DND-41 (cell line): ENCODE measurements at regions not wholly inside any gene's neighbourhood (a gene's known extent, or its start where the extent isn't known, plus 50 kb on each side); places are given as distances from the start of the nearest gene placed in this dataset.

Experiments
- ATAC-seq: fragments of 200-7000 bp; cut with Tn5 transposase; 3 replicates; pipeline ENCODE4 v1.9.1; 2021; ENCODE audit warnings: low read depth; ENCODE audit not compliant: insufficient read depth
- DNase-seq: peaks from one replicate; pipeline ENCODE4 v3.0.0-alpha.2; 2020
- H2AFZ ChIP-seq: 2 replicates; pipeline ENCODE4 v1.6.0; 2012; ENCODE audit warnings: low read depth, low read length
- H3K27ac ChIP-seq: 2 replicates; pipeline ENCODE4 v1.5.1; 2012; ENCODE audit warnings: low read length, inconsistent platforms
- H3K27me3 ChIP-seq: fragments of 200-600 bp; sonication (generic); 2 replicates; pipeline ENCODE4 v1.6.0; 2012; ENCODE audit warnings: low read length, mild to moderate bottlenecking, inconsistent platforms; ENCODE audit not compliant: insufficient read depth, poor library complexity
- H3K36me3 ChIP-seq: 2 replicates; pipeline ENCODE4 v1.5.1; 2012; ENCODE audit warnings: low read length, inconsistent platforms; ENCODE audit not compliant: insufficient read depth
- H3K4me1 ChIP-seq: 2 replicates; pipeline ENCODE4 v1.5.1; 2012; ENCODE audit warnings: mild to moderate bottlenecking, low read length; ENCODE audit not compliant: insufficient read depth
- H3K4me2 ChIP-seq: 2 replicates; pipeline ENCODE4 v1.6.0; 2012; ENCODE audit warnings: mild to moderate bottlenecking, moderate library complexity, low read length, inconsistent platforms; ENCODE audit not compliant: insufficient read depth
- H3K4me3 ChIP-seq, 2 experiments: fragments of 200-600 bp in 1 of 2; shearing (Covaris generic) in 1 of 2; 2 replicates each; pipeline ENCODE4 v1.5.1; 2012 to 2016; ENCODE audit warnings: inconsistent platforms in 2 of 2, low read length in 2 of 2, mild to moderate bottlenecking in 2 of 2, low read depth in 1 of 2, moderate library complexity in 1 of 2
- H3K79me2 ChIP-seq: 2 replicates; pipeline ENCODE4 v1.6.0; 2012; ENCODE audit warnings: low read length, inconsistent platforms; ENCODE audit not compliant: insufficient read depth
- H3K9ac ChIP-seq: 2 replicates; pipeline ENCODE4 v1.6.0; 2012; ENCODE audit warnings: low read depth, mild to moderate bottlenecking, inconsistent platforms, low read length, moderate library complexity
- H3K9me3 ChIP-seq: 2 replicates; pipeline ENCODE4 v1.5.1; 2012; ENCODE audit warnings: low read length, moderate library complexity, mild to moderate bottlenecking, inconsistent platforms; ENCODE audit not compliant: insufficient read depth, severe bottlenecking
- H4K20me1 ChIP-seq: 2 replicates; pipeline ENCODE4 v1.6.0; 2012; ENCODE audit warnings: low read length; ENCODE audit not compliant: insufficient read depth
- EZH2 ChIP-seq: IDR thresholded peaks from 3 replicates; pipeline ENCODE4 v1.6.1; 2012; ENCODE audit warnings: borderline replicate concordance, low read depth, mild to moderate bottlenecking, moderate library complexity, low read length, inconsistent platforms; ENCODE audit not compliant: severe bottlenecking
- TF ChIP-seq, protein P1 (sequence below): IDR thresholded peaks from 2 replicates; pipeline ENCODE4 v1.5.1; 2012; ENCODE audit warnings: borderline replicate concordance, low read length, moderate library complexity, mild to moderate bottlenecking; ENCODE audit not compliant: poor library complexity, severe bottlenecking; ENCODE audit errors: extremely low read depth

- H3K27ac ChIP-seq: no peak overlapping the region
- H2AFZ ChIP-seq: no peak overlapping the region
- H3K79me2 ChIP-seq: no peaks in the 10 kb centered on the region
- no peak overlapping the region for H3K9ac ChIP-seq
- no peak overlapping the region for H3K4me2 ChIP-seq
- H3K27me3 ChIP-seq: no peaks in the 10 kb centered on the region
- no peaks in the 10 kb centered on the region for H3K9me3 ChIP-seq
- H4K20me1 ChIP-seq: no peaks in the 10 kb centered on the region
- H3K36me3 ChIP-seq: no peaks in the 10 kb centered on the region
- DNase-seq: no peak
- H3K4me3 ChIP-seq: no peak overlapping the region
- no peaks in the 10 kb centered on the region for H3K4me1 ChIP-seq
- TF ChIP-seq, protein P1, sequence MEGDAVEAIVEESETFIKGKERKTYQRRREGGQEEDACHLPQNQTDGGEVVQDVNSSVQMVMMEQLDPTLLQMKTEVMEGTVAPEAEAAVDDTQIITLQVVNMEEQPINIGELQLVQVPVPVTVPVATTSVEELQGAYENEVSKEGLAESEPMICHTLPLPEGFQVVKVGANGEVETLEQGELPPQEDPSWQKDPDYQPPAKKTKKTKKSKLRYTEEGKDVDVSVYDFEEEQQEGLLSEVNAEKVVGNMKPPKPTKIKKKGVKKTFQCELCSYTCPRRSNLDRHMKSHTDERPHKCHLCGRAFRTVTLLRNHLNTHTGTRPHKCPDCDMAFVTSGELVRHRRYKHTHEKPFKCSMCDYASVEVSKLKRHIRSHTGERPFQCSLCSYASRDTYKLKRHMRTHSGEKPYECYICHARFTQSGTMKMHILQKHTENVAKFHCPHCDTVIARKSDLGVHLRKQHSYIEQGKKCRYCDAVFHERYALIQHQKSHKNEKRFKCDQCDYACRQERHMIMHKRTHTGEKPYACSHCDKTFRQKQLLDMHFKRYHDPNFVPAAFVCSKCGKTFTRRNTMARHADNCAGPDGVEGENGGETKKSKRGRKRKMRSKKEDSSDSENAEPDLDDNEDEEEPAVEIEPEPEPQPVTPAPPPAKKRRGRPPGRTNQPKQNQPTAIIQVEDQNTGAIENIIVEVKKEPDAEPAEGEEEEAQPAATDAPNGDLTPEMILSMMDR: no peak
- no peak for TF ChIP-seq EZH2
- no peak for ATAC-seq
These were observed 762.9 kb upstream of the AMELY start for GRCh38 chrY:7674465-7674864.

DNA sequence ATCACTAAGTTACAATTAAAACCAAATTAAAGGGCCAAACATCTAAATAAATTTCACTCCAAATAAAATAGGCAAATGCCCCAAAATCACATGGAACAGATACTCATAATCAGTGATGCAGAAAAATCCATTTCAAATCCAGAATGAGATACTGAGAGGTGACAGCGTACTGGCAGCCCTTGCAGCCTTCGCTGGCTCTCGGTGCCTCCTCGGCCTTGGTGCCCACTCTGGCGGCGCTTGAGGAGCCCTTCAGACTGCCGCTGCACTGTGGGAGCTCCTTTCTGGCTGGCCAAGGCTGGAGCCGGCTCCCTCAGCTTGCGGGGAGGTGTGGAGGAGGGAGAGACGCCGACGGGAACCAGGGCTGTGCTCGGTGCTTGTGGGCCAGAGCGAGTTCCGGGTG, 761.2 kb upstream of the AMELY start:
- Histone ChIP-seq H3K27ac (no peak overlapping the region), H3K4me1 (no peaks in the 10 kb centered on the region), H3K4me2 (no peak overlapping the region), H3K4me3 (no peak overlapping the region), H3K36me3 (no peaks in the 10 kb centered on the region), H3K79me2 (no peaks in the 10 kb centered on the region), H3K27me3 (no peaks in the 10 kb centered on the region), H3K9me3 (no peaks in the 10 kb centered on the region), H4K20me1 (no peaks in the 10 kb centered on the region), H2AFZ (no peak overlapping the region), H3K9ac (no peak overlapping the region)
- no peak for TF ChIP-seq EZH2
- TF ChIP-seq, protein P1: no peak
- no peak for DNase-seq
- ATAC-seq: no peak

GRCh38 chrY:7663261-7663660, 751.7 kb upstream of the AMELY start:
- no peaks in the 10 kb centered on the region for H3K9me3 ChIP-seq
- DNase-seq (no peak), ATAC-seq (no peak)
- no peaks in the 10 kb centered on the region for H3K79me2 ChIP-seq
- no peaks in the 10 kb centered on the region for H4K20me1 ChIP-seq
- TF ChIP-seq, protein P1: no peak
- H3K4me3 ChIP-seq: no peak overlapping the region
- no peak overlapping the region for H3K4me2 ChIP-seq
- no peak overlapping the region for H3K27ac ChIP-seq
- H3K27me3 ChIP-seq: no peaks in the 10 kb centered on the region
- H3K36me3 ChIP-seq: no peaks in the 10 kb centered on the region
- no peak overlapping the region for H2AFZ ChIP-seq
- no peaks in the 10 kb centered on the region for H3K4me1 ChIP-seq
- no peak overlapping the region for H3K9ac ChIP-seq

DNA sequence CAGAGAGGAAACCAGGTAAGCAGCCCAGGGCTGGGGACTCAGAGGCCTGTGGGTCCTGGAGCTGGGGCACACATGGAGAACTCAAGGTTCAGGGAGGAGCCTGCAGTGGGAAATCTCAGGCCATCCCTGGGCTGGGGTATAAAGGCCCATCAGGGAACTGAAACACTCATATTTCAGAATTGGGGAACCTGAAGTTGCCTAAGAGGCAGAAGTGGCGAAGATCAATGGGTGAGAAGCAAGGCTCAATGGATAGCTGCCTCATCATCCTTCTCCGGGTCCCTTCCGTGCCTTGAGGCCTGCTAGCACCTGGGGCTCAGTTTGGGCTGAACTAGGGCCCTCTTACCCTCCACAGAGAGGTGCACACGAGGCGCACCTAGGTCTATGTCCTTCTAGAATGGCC, 747.5 kb upstream of the AMELY start:
- Histone ChIP-seq H2AFZ (no peak overlapping the region), H3K9me3 (no peaks in the 10 kb centered on the region), H3K79me2 (no peaks in the 10 kb centered on the region), H3K27ac (no peak overlapping the region), H3K4me1 (no peaks in the 10 kb centered on the region), H3K4me3 (no peak overlapping the region), H3K4me2 (no peak overlapping the region), H3K36me3 (no peaks in the 10 kb centered on the region), H4K20me1 (no peaks in the 10 kb centered on the region), H3K27me3 (no peaks in the 10 kb centered on the region), H3K9ac (no peak overlapping the region)
- TF ChIP-seq, protein P1: no peak
- no peak for TF ChIP-seq EZH2
- DNase-seq (no peak), ATAC-seq (no peak)
